Activated CD4-positive, alpha-beta T cell treated with anti-CD3 and anti-CD28 coated beads, Interleukin-2, amount 50 U/mL, for 24 hours (primary cell): ENCODE measurements at regions not wholly inside any gene's neighbourhood (a gene's known extent, or its start where the extent isn't known, plus 50 kb on each side); places are given as distances from the start of the nearest gene placed in this dataset.

Experiments used
- DNase-seq, 2 donors: peaks; one replicate each; pipeline ENCODE4 v3.0.0-alpha.2; 2020; ENCODE audit warnings: low read depth in 1 of 2, low spot score in 1 of 2

DNA sequence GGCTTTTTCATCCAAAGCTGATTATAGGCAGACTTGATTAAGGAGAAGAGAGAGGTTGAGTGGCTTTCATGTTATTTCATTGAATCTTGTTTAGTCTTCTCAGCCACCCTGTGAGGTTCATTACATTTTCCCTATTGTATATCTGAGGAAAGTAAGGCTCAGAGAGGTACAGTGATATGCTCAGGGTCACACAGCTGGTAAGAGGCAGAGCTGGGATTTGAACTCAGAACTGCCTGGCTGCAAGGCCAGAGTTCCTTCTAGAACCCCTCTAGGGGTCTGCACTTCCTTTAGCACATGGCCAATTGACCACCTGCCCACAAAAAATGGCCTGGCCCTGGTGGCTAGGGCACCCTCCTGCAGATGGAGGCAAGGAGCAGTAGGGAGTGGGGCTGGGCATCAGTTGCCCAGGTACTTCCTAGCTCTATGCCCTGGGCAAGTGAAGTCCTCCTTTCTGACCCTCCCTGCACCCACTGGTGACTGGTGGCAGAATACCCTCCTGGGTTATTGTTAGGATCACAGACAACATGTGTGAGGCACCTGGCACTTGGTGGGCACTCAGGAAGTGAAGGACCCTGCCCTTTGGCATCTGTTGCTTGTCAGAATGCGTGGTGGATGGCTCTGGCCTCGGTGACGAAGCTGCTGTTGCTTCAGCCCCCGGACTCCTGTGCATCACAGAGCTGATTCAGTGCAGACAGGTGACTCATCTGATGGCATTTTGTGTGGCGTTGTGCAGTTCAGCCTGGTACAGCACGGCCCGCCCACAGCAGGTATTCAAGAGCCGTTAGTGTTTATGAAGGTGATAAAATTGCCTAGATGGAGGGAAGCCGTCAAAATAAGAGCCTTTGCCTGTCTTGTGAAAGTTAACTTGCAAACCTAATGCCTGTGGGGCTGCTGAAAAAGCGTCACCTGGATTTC is 115.8 kb downstream of the SLC25A47 start:
- peak in 1 of 2 donors; percentile 17 for DNase-seq

DNA sequence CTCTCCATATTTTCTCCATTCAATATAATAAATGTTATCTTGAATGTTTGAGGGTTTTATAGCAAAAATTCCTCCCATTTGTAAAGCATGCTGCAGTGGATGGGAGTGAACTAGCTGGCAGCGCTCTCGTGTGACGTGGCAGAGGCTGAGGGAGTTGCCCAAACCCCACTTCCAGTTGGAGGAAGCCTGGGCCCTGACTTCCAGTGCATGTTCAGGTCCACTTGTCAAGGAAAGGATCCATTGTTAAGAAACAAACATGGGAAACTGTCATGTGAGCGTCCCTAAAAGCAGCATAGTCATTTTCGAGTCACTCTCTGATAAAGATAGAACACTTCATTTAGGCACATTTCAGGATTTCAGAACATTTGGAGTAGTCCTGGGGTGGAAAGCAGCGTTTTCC is 116.6 kb downstream of the SLC25A47 start:
- no peak for DNase-seq

DNA sequence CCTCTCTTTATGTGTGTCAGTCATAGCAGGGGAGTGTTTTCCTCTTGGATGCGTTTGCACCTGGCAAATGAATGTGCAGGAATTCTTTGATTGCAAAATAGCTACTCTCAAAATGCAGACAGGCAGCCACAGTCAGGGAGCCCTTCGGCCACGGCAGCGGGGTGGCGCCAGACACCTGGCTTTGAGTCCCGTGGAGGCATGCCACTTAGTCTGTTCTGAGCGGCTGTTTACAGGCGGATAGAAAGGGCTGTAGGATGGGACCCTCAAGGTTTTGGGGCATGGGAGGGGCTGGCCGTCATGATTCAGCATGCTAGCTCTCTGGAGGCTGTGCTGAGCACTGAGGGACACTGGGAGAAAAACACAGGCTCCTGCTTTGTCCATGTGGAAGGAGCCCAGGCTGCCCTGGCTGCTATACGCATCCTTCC is 117.1 kb downstream of the SLC25A47 start:
- peak in 1 of 2 donors; percentile 7 for DNase-seq

DNA sequence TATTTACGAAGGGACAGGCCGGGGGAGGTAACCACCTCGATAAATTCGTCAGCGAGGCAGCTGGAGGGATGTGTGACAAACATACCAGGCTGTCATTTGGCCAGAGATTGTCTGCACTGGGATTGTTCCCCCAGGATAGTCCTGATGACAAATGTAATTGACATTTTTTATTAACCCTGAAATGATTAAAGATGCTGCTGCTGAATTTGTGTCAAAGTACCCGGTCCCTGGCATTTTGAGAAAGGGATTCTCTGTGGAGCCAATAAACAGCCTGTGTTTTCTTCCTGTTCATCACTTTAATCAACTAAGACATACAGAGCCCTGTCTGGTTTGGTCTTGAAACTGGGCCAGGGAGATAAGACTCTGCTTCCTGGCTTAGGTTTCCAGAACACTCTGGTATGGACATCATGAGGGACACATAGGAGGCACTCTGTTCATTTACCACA is 117.6 kb downstream of the SLC25A47 start:
- DNase-seq = no peak

DNA sequence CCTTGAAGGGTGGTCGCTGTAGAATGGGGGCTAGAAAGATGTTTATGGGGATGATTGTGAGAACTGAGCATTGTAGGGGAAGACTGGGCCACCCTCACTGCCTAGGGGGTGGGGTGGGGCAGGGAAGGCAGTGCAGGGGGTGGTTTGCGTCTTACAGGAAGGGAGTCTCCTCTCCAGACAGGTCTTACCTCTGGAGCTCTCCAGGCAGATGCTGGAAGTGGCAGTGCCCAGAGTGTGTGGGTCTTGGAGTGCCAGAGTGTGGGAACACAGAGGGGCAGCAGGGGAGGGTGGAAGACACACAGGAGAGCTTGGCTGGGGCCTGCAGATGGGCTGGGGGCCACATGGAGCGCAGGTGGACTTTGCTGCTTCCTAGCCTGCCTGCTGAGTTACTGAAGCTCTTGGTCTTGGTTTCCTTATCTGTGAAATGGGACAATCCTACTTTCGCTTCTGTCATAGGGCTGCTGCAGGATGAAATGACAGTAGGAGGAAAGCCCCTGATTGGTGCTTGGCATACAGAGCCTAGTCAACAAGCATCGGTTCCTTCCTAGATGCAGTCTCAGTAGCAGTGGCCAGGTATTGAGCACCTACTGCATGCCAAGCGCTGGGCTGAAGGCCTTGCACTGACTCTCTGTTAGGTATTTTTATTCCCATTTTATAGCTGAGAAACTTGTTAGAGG is 118.3 kb downstream of the SLC25A47 start:
- no peak for DNase-seq

DNA sequence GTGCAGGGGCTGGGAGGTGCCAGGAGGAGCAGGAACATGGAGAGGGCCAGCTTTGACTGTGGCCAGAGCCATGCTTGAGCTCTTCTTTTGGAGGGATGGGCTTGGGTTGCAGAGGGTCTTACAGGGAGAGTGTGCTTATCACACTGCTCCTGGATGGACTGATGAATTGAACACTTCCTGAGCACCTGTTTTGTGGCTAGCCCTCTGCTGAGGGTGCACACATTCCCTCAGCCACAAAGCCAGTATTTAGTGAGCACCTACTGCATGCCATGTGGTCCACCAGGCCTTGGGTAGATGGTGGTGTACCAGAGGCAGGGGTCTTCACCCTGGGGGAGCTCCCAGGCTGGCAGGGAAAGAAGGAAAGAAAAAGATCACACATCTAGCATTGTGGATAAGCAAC is 118.9 kb downstream of the SLC25A47 start:
- DNase-seq = no peak

DNA sequence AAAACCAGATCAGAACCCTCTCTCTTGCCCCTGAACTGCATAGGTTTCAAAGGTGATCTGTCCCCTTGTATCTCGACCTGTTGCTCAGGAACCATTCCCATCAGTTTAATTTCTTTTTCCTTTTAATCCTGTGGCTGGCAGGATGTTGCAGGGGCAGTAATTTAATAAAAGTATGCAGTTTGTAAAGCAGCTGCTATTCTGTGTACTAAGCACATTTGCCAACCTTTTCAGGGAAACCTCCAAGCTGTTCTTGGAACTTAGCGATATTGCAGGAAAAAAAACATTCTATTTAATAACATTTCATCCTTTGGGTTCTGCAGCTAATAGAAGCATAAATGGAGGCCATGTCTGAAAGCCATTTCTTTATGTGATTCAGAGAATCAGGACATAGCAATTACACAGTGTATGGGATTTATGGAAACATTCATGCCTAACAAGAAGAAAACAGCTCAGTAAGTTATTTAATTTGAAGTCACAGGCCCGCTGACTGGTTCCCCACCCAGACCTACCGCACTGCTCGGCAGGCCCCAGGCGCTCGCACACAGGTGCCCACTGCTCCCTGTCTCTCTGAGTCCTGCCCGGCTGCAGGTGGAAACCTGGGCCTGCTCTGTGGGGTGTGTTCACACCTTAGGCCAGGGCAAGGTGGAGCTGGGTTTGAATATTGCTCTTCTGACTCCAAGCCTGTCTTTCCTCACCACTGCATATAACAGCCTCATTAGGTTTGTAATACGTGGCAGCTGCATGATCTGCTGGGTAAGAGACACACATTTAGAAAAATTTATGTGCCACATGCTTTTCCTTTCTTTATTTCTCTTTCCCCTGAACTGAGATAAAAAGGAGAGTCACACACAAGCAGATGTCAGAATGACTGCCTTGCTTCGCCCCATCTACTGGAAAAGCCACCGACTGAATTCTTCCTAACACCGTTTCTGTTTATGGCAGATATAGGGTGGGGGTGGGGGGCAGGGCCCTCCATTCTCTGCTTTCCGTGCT is 119.7 kb downstream of the SLC25A47 start:
- DNase-seq = no peak

DNA sequence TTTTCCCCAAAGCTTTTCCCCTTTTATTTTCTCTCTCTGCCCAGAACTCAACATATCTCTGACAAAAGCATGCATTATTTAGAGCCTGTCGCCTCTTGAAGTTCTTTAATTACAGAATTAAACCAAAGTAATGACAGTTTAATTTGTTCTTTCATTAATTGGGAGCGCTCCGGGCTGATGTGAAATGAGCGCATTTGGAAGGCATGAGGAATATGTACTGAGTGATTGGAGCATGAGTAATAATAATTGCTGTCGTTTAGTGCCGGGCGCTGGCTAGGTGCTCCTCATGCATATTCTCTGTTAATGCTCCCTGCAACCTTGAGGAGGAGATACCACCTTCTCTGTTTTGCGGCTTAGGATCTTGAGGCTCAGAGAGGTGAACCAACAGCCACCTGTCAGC is 120.5 kb downstream of the SLC25A47 start:
- DNase-seq = no peak

DNA sequence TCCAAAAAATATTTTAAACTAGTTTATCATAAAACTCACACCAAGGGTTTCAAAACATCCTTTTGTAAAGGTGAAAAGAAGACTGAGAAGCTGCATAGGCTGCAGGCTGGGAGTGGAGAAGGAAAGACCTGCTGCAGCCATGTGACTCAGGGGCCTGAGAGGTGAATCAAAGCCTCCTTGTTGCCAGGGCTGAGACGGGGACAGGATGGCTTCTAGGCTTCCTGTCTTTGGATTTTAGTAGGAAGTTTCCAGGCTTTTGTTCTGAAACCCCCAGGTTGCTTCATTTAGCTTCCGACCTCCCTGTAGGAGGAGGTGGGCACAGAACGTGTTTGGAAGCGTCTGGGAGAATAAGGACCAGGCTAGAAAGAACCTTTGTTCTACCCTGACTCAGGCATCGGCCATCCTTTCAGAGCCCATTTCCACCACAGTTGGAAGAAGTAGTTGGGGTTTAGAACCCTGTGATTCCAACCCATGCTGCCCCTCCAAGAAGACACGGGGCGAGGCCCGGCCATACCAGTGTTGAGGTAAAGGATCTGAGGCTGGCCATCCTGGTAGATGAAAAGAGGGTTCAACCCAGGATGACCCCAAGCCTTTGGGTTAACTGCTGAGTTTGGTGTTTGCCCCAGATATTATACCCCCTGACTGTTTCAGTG is 122.4 kb downstream of the SLC25A47 start:
- no peak for DNase-seq

DNA sequence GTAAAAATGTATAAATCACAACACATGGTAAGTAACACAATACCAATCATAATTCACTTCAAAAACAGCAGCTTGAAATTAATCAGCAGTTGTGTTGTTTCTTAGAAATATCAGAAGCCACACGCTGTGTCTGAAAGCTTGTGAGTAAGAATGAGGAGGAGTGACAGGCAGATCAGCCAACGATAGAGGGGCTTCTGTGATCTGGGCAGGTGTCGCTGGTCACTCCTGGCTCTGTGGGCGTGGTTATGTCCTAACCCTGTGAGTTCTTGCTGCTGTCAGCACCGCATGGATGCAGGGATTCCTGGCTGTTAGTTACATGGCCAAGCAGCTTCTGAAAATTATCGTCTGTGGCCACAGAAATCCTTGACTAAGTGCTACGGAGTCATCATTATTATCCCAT is 123.4 kb downstream of the SLC25A47 start:
- DNase-seq = no peak

DNA sequence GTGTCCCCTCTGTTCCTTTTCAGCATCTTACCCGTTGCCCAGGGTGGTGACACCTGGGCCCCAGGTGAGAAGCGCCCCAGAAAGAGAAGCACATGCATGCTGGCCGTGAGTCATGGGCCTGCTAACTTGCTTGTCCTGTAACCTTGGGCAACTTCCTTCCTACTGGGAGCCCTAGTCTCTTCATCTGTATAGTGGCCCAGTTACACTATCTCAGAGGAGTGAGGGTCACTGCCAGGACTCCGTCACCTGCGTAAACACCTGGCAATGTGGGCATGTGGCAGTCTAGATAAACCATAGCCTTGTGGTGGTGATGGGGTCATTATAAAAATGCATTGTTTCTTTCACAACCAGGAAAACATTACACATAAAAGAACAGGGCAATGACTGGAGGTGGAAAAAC is 125.2 kb downstream of the SLC25A47 start:
- no peak for DNase-seq

DNA sequence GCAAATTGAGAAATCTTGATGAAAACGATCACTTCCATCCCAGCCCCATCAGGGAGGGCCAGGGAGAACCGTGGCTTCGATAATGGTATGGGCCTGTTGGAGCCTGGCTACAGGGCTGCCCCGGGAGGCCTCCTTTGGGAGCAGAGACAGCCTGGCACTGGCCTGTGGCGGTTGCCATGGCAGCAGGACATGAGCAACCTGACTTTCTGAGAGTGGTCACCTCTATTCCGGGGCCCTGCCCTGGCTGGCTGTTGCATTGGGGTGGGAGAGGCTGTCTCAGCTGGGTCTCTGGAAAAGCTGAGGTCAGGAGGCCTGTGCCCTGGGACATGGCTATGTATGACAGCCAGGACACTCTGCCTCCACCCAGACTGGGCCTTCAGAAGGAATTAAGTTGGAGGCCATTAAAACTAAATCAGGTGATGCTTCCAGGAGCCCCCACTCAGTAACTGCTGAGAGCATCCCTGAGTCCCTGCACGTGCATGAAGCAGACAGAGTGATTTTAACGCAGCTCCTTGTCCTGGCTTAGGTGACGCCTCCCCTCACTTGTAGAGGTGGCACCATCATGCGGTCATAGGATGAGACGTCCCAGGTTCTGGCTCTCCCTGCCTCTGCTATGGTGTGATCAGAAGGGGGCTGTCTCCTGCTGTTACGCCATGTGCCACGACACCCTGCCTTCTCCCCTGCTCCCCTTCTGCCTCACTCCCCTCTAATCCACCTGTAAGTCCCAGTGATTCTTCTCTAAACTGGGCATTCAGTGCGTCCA is 126.3 kb downstream of the SLC25A47 start:
- DNase-seq = no peak

DNA sequence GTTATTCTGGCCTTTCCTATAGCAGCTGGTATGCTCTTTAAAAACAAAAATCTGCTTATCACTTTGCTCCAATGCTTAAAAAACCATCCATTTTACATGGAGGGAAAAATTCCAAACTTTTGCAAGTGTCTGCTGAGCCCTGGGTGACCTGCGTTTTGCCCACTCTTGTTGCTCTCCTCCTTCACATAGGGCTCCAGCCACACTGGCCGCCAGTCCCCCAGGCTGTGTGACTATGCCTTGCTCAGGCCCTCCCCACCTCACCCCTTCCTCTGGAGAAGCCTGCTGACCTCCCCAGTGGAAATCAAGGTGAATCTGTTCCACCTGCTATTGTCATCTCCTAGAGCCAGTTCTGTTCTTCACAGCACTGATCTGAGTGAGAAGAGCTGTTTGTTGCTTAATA is 126.9 kb downstream of the SLC25A47 start:
- no peak for DNase-seq

DNA sequence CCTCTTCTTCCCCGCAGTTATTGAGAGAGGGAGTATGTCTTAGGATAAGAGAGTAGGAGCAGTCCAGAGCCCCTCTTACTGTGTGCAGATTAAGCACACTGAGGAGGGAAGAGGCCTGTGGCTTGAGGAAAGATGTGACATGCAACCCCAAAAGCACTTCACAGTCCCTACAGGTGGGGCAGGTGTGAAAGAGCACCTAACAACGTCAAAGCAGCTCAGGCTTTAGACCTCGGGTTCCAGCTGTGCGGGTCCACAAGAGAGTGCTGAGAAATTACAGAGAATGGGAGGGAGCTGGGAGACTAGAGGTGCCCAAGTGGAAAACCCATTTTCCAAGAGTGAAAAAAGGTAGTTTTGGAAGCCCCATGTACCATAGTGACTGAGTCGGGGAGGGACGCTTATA is 127.6 kb downstream of the SLC25A47 start:
- DNase-seq = no peak

DNA sequence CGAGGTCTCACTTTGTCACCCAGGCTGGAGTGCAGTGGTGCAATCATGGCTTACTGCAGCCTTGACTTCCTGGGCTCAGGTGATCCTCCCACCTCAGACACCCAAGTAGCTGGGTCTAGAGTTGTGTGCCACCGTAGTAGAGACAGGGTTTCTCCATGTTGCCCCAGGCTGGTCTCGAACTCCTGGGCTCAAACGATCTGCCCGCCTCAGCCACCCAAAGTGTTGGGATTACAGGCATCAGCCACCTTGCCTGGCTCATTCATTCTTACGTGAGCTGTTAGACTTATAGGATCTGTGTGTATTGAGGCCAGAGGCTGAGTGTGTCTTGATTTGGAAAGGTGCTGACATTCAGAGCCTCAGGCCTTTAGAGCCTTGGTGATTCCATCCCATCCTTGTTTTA is 128.1 kb downstream of the SLC25A47 start:
- no peak for DNase-seq

DNA sequence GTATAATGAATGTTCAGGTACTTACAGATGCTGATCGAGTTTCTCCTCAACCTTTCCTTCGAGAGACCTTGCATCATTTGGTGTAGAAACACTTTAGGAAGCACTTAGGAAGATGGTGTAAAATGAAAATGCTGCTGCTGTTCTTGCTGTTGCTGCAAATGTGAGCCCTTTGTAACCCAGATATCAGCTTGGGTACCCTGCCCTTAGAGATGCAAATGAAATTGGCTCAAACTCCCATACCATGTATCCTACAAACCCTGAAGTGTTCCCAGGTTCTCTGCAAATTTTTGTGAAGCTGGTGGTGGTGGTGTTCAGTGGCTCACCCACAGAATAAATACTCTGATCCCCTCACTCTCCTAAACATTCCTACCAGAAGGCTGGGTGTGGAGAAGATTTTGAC is 130.8 kb downstream of the SLC25A47 start:
- DNase-seq = no peak

DNA sequence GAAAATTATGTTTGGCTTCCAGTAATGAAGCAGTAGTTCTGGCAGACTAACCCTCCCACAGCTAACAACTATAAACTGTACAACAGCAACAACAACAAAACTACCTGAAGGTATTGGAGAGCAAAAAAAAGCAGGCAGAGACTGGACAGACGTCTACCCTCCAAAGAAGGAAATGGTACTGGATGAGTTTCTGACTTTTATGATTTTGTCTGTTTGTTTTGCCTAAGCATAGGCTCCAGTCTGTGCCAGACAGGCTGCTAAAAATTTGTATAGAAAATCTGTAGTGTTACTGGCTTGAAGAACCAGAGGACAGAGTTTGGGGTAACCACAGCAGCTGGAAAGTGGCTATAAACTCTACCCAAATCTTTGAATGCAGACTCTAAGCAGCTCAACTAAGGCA is 131.3 kb downstream of the SLC25A47 start:
- DNase-seq = no peak

DNA sequence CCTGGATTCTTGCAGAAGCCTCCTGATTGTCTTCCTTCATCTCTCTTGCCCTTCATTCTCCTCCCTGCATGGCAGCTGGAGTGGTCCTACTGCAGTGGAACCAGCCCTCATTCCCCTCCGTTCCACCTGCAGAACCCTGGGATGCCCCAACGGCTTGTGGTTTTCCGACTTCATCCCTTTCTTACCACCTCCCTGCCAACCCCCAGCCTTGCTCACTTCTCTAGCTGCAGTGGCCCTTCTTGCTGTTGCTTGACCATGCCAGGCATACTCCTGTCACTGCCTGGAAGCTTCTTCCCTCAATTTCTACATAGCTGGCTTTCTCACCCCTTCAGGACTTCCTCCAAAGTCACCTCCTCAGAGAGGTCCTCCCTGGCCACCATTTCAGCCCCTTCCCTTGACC is 123.3 kb downstream of the BEGAIN start:
- no peak for DNase-seq

DNA sequence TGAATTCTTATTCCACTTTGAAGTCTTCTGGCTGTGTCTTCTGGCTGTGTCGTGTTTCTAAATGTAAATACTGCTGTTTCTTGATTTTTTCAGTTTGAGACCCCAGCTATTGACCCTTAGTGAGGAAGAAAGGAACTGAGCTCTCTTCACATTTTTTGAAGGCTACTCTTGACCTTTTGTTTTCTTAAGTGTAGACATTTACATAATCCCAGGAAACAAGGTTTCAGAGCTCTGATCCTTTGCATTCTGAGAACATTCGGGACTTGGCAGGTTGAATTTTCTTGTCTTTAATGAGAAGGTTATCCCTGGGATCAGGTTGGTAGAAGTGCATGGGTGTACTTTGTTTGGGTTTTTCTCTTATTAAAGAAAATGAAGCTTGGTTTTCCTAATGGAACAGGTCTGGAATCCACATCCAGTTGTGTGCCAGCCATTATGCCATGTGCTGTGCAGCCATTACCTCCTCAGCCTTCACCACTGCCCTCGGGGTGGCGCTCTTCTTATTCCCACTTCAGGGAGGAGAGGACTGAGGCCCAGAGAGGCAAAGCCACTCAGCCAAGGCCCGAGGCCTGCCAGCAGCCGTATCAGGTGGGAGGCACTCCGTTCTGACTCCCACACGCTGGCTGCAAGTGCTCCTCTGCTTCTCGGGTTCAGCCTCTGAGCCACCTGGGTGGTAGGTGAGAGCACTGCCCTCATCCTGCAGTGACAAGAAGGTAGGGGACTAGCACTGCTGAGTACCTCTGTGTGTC is 120.9 kb downstream of the BEGAIN start:
- no peak for DNase-seq
